ENCODE measurements at regions not wholly inside any gene's neighbourhood (a gene's known extent, or its start where the extent isn't known, plus 50 kb on each side); places are given as distances from the start of the nearest gene placed in this dataset.

GRCh38 chr3:182683858-182684257, 109.4 kb upstream of the ATP11B start:
- H3K27ac Mint-ChIP-seq, result no peak overlapping the region
- H3K4me1 Mint-ChIP-seq, result peaks cover 9% of the 10 kb centered on the region
- no peak for DNase-seq
- peak overlapping the region; percentile 58 for H3K4me3 Mint-ChIP-seq
- intact Hi-C loops (cut with micrococcal nuclease), result loop anchor here (1.0 to 10.0 kb wide), 4 partner anchors 439 to 1358 kb away; no protein-coding TSS in a partner anchor
- no peaks in the 10 kb centered on the region for H3K36me3 Mint-ChIP-seq (ENCODE audit: low read depth)
- H3K9me3 Mint-ChIP-seq, result no peaks in the 10 kb centered on the region
- peaks cover 52% of the 10 kb centered on the region for H3K27me3 Mint-ChIP-seq

- Mint-ChIP-seq H3K4me1 (peaks cover 9% of the 10 kb centered on the region), H3K27ac (no peak overlapping the region), H3K4me3 (no peak overlapping the region), H3K27me3 (peaks cover 63% of the 10 kb centered on the region), H3K36me3 (ENCODE audit: low read depth) (no peaks in the 10 kb centered on the region), H3K9me3 (no peaks in the 10 kb centered on the region)
- DNase-seq, result no peak
- intact Hi-C loops (cut with micrococcal nuclease), result loop anchor here (10.0 kb wide), 1 partner anchor 441 kb away; no protein-coding TSS in a partner anchor
Observed at GRCh38 chr3:182686033-182686886, 107.0 kb upstream of the ATP11B start.

DNA sequence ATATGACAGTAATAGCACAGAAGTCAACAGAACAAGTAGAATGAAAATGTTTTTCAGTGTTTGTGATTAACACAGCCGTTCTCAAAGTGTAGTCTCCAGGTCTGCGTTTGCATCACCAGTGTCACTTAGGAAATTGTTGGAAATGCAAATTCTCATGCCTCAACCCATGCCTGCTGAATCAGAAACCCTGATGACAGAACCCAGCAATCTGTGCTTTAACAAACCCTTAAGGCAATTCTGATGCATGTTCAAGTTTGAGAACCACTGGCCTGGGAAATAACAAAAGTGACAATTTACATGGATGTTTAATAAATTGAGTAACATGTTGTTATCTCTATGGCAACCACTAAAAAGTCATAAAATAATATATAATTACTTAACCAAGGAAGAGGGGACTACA, 103.1 kb upstream of the ATP11B start:
- Mint-ChIP-seq H3K27me3 (peaks cover 61% of the 10 kb centered on the region), H3K4me1 (no peaks in the 10 kb centered on the region), H3K27ac (no peak overlapping the region), H3K4me3 (no peak overlapping the region), H3K9me3 (no peaks in the 10 kb centered on the region), H3K36me3 (ENCODE audit: low read depth) (no peaks in the 10 kb centered on the region)
- intact Hi-C loops (cut with micrococcal nuclease), result no loop called here
- no peak for DNase-seq

DNA sequence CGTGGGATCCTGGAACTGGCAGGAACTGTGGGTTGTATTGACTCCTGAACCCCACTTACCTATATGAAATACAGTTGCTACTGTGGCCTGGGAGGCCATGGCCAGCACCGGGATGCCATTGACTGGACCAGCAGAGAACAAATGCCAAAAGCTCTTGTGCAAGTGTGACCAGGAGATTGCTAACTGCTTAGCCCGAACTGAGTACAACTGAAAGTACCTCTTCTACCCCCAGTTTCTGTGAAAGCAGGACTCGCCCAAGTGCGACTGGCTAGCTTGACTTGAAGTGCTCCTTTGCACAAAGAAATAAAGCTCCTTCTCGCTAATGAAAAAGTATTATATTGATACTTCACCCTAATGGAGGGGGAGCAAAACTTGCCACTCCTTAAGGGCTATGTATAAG, 101.3 kb upstream of the ATP11B start:
- DNase-seq, result no peak
- Mint-ChIP-seq H3K4me3 (no peak overlapping the region), H3K9me3 (no peaks in the 10 kb centered on the region), H3K36me3 (ENCODE audit: low read depth) (no peaks in the 10 kb centered on the region), H3K27me3 (peaks cover 47% of the 10 kb centered on the region), H3K4me1 (no peaks in the 10 kb centered on the region), H3K27ac (no peak overlapping the region)
- intact Hi-C loops (cut with micrococcal nuclease), result no loop called here

DNA sequence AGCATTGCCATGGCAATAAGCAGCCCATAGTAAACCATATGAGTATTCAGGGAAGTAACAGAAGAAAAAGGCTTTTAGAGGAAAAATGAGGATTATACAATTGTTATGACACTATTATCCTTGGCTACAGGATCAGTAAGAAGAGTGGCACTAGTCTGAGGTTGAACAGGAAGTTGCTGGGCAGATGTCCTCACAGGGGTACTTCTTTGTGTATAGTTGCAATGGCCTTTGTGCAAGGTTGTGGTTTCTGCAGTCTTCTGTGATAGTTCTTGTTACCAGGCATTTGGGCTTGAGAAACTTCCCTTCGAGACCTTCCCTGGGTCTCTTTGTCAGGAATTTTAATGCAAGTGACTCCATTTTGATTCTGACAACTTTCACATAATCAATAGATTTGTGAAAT, 100.6 kb upstream of the ATP11B start:
- Mint-ChIP-seq H3K4me3 (no peak overlapping the region), H3K27me3 (peaks cover 43% of the 10 kb centered on the region), H3K36me3 (ENCODE audit: low read depth) (no peaks in the 10 kb centered on the region), H3K27ac (no peak overlapping the region), H3K4me1 (no peaks in the 10 kb centered on the region), H3K9me3 (no peaks in the 10 kb centered on the region)
- intact Hi-C loops (cut with micrococcal nuclease), result no loop called here
- no peak for DNase-seq

- Mint-ChIP-seq H3K27me3 (peaks cover 36% of the 10 kb centered on the region), H3K36me3 (ENCODE audit: low read depth) (no peaks in the 10 kb centered on the region), H3K27ac (no peak overlapping the region), H3K4me3 (no peak overlapping the region), H3K9me3 (no peaks in the 10 kb centered on the region), H3K4me1 (no peaks in the 10 kb centered on the region)
- intact Hi-C loops (cut with micrococcal nuclease), result no loop called here
- no peak for DNase-seq
Observed at GRCh38 chr3:182693723-182694122, 99.6 kb upstream of the ATP11B start.

- intact Hi-C loops (cut with micrococcal nuclease), result no loop called here
- Mint-ChIP-seq H3K9me3 (no peaks in the 10 kb centered on the region), H3K27me3 (peaks cover 30% of the 10 kb centered on the region), H3K27ac (no peak overlapping the region), H3K36me3 (ENCODE audit: low read depth) (no peaks in the 10 kb centered on the region), H3K4me3 (no peak overlapping the region), H3K4me1 (no peaks in the 10 kb centered on the region)
- no peak for DNase-seq
Observed at GRCh38 chr3:182696916-182697315, 96.4 kb upstream of the ATP11B start.

- no peaks in the 10 kb centered on the region for H3K36me3 Mint-ChIP-seq (ENCODE audit: low read depth)
- no peak overlapping the region for H3K4me3 Mint-ChIP-seq
- no peak for DNase-seq
- intact Hi-C loops (cut with micrococcal nuclease), result no loop called here
- peaks cover 33% of the 10 kb centered on the region for H3K27me3 Mint-ChIP-seq
- no peaks in the 10 kb centered on the region for H3K9me3 Mint-ChIP-seq
- no peak overlapping the region for H3K27ac Mint-ChIP-seq
- H3K4me1 Mint-ChIP-seq, result no peaks in the 10 kb centered on the region
Observed at GRCh38 chr3:182697345-182697919, 95.9 kb upstream of the ATP11B start.

GRCh38 chr3:182698078-182698477, 95.2 kb upstream of the ATP11B start:
- no peak for DNase-seq
- H3K9me3 Mint-ChIP-seq, result no peaks in the 10 kb centered on the region
- H3K27ac Mint-ChIP-seq, result no peak overlapping the region
- no peaks in the 10 kb centered on the region for H3K4me1 Mint-ChIP-seq
- H3K36me3 Mint-ChIP-seq (ENCODE audit: low read depth), result no peaks in the 10 kb centered on the region
- intact Hi-C loops (cut with micrococcal nuclease), result no loop called here
- H3K27me3 Mint-ChIP-seq, result peaks cover 35% of the 10 kb centered on the region
- H3K4me3 Mint-ChIP-seq, result no peak overlapping the region

DNA sequence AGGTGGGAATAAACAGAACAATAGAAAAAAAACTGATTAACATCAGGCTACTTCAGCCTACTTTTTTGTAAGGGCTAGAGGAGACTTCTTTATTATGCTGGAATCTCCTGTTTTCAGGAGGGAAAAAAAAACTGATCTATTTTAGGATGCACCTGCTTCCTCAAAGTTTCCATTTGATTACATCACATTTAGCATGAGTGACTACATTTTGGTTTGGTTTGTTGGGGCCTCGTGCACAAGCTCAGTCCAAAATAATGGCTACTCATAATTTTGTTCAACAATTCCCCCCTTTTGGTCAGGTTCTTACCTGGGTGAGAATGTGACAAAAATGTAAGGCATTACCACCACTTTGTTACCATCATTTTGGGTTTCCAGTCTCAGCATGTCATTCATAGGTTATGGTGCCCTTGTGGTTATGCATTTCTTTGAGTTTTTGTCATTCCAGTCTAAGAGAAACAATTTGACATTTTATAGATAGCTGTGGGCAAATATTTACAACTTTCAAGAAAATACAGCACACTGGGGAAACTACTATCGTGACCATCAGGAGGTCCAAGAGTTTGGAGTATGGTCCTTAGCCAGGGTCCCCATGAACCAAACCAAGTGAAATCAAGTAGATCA, 93.6 kb upstream of the ATP11B start:
- Mint-ChIP-seq H3K4me3 (no peak overlapping the region), H3K36me3 (ENCODE audit: low read depth) (no peaks in the 10 kb centered on the region), H3K27me3 (peaks cover 35% of the 10 kb centered on the region), H3K4me1 (no peaks in the 10 kb centered on the region), H3K9me3 (no peaks in the 10 kb centered on the region), H3K27ac (no peak overlapping the region)
- intact Hi-C loops (cut with micrococcal nuclease), result no loop called here
- DNase-seq, result no peak

DNA sequence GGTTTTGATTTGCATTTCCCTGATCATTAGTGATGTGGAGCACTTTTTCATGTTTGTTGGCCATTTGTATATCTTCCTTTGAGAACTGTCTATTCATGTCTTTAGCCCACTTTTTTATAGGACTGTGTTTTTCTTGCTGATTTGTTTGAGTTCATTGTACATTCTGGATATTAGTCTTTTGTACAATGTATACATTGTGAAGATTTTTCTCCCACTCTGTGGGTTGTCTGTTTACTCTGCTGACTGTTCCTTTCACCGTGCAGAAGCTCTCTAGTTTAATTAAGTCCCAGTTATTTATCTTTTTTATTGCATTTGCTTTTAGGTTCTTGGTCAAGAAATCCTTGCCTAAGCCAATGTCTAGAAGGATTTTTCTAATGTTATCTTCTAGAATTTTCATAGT, 91.1 kb upstream of the ATP11B start:
- Mint-ChIP-seq H3K4me3 (no peak overlapping the region), H3K9me3 (no peaks in the 10 kb centered on the region), H3K27me3 (peaks cover 37% of the 10 kb centered on the region), H3K4me1 (no peaks in the 10 kb centered on the region), H3K36me3 (ENCODE audit: low read depth) (no peaks in the 10 kb centered on the region), H3K27ac (no peak overlapping the region)
- DNase-seq, result no peak
- intact Hi-C loops (cut with micrococcal nuclease), result no loop called here

DNA sequence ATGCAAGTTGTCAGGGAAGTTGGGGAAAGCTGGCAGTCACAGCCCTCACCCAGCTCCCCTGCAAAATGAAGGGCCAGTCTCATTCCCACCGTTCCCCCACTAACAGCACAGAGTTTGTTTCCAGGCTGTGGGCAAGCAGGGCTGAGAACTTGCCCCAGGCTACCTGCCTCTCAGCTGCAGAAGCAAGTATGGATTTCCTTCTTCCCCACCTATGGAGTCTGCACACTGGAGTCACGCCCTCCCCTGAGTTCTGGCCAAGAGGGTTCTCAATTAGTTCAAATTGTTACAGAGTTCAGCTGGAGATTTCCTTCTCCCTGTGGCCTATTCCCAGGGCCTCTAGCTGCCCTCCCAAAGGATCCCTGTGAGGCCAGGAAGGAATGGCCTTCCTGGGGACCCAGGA, 90.1 kb upstream of the ATP11B start:
- intact Hi-C loops (cut with micrococcal nuclease), result no loop called here
- Mint-ChIP-seq H3K27ac (no peak overlapping the region), H3K9me3 (no peaks in the 10 kb centered on the region), H3K4me3 (no peak overlapping the region), H3K27me3 (peaks cover 39% of the 10 kb centered on the region), H3K4me1 (no peaks in the 10 kb centered on the region), H3K36me3 (ENCODE audit: low read depth) (no peaks in the 10 kb centered on the region)
- DNase-seq, result peak; percentile 21

GRCh38 chr3:182704926-182705325, 88.4 kb upstream of the ATP11B start:
- no peak overlapping the region for H3K27ac Mint-ChIP-seq
- H3K4me1 Mint-ChIP-seq, result no peaks in the 10 kb centered on the region
- H3K9me3 Mint-ChIP-seq, result no peaks in the 10 kb centered on the region
- H3K27me3 Mint-ChIP-seq, result peaks cover 42% of the 10 kb centered on the region
- no peaks in the 10 kb centered on the region for H3K36me3 Mint-ChIP-seq (ENCODE audit: low read depth)
- intact Hi-C loops (cut with micrococcal nuclease), result no loop called here
- peak; percentile 44 for DNase-seq
- H3K4me3 Mint-ChIP-seq, result no peak overlapping the region

GRCh38 chr3:182708810-182709209, 84.5 kb upstream of the ATP11B start:
- peaks cover 3% of the 10 kb centered on the region for H3K4me1 Mint-ChIP-seq

More at GRCh38 chr3:182708810-182709209, 84.5 kb upstream of the ATP11B start:
- Mint-ChIP-seq H3K27ac (no peak overlapping the region), H3K4me3 (no peak overlapping the region), H3K27me3 (peaks cover 24% of the 10 kb centered on the region), H3K36me3 (ENCODE audit: low read depth) (no peaks in the 10 kb centered on the region), H3K9me3 (no peaks in the 10 kb centered on the region)
- intact Hi-C loops (cut with micrococcal nuclease), result no loop called here
- DNase-seq, result peak; percentile 51
